ENCODE measurements at regions not wholly inside any gene's neighbourhood (a gene's known extent, or its start where the extent isn't known, plus 50 kb on each side); places are given as distances from the start of the nearest gene placed in this dataset.
A peak's percentile ranks its signal among the peaks of the same experiment; 100 is the strongest.

- no peak for TF ChIP-seq CTCF (IDR thresholded peaks at IDR 0.05; ENCODE audit: low read depth, low read length)
- peak; percentile 7 for DNase-seq
- no peaks in the 10 kb centered on the region for H3K27me3 ChIP-seq
- no peaks in the 10 kb centered on the region for H3K9me3 ChIP-seq
- no peaks in the 10 kb centered on the region for H3K4me1 ChIP-seq
- no peak overlapping the region for H3K4me3 ChIP-seq (ENCODE audit: low read depth, low read length)
- H3K36me3 ChIP-seq = no peaks in the 10 kb centered on the region
These were observed 127.2 kb upstream of the SLC5A12 start for GRCh38 chr11:26849036-26849435.

GRCh38 chr11:26851291-26851690 lies 129.4 kb upstream of the SLC5A12 start:
- Histone ChIP-seq H3K9me3 (no peaks in the 10 kb centered on the region), H3K4me3 (ENCODE audit: low read depth, low read length) (no peak overlapping the region), H3K36me3 (no peaks in the 10 kb centered on the region), H3K27me3 (no peaks in the 10 kb centered on the region), H3K4me1 (no peaks in the 10 kb centered on the region)
- no peak for DNase-seq
- no peak for TF ChIP-seq CTCF (IDR thresholded peaks at IDR 0.05; ENCODE audit: low read depth, low read length)

- no peaks in the 10 kb centered on the region for H3K9me3 ChIP-seq
- no peak for DNase-seq
- no peaks in the 10 kb centered on the region for H3K36me3 ChIP-seq
- no peak overlapping the region for H3K4me3 ChIP-seq (ENCODE audit: low read depth, low read length)
- no peaks in the 10 kb centered on the region for H3K27me3 ChIP-seq
- H3K4me1 ChIP-seq = no peaks in the 10 kb centered on the region
- TF ChIP-seq CTCF (IDR thresholded peaks at IDR 0.05; ENCODE audit: low read depth, low read length) = no peak
These were observed 129.8 kb upstream of the SLC5A12 start for GRCh38 chr11:26851696-26852095.

GRCh38 chr11:26858098-26858497 lies 135.8 kb upstream of the FIBIN start:
- no peaks in the 10 kb centered on the region for H3K9me3 ChIP-seq
- H3K4me3 ChIP-seq (ENCODE audit: low read depth, low read length) = no peak overlapping the region
- TF ChIP-seq CTCF (IDR thresholded peaks at IDR 0.05; ENCODE audit: low read depth, low read length) = no peak
- H3K27me3 ChIP-seq = no peaks in the 10 kb centered on the region
- H3K4me1 ChIP-seq = no peaks in the 10 kb centered on the region
- no peak for DNase-seq
- H3K36me3 ChIP-seq = no peaks in the 10 kb centered on the region

GRCh38 chr11:26859416-26859815 lies 134.5 kb upstream of the FIBIN start:
- DNase-seq = no peak
- Histone ChIP-seq H3K9me3 (no peaks in the 10 kb centered on the region), H3K27me3 (no peaks in the 10 kb centered on the region), H3K4me3 (ENCODE audit: low read depth, low read length) (no peak overlapping the region), H3K4me1 (no peaks in the 10 kb centered on the region), H3K36me3 (no peaks in the 10 kb centered on the region)
- TF ChIP-seq CTCF (IDR thresholded peaks at IDR 0.05; ENCODE audit: low read depth, low read length) = no peak

GRCh38 chr11:26860091-26860780 lies 133.7 kb upstream of the FIBIN start:
- TF ChIP-seq CTCF (IDR thresholded peaks at IDR 0.05; ENCODE audit: low read depth, low read length) = no peak
- Histone ChIP-seq H3K27me3 (no peaks in the 10 kb centered on the region), H3K4me3 (ENCODE audit: low read depth, low read length) (no peak overlapping the region)

More at GRCh38 chr11:26860091-26860780, 133.7 kb upstream of the FIBIN start:
- no peak for DNase-seq
- Histone ChIP-seq H3K4me1 (no peaks in the 10 kb centered on the region), H3K36me3 (no peaks in the 10 kb centered on the region), H3K9me3 (no peaks in the 10 kb centered on the region)
